Calu3 (cell line): ENCODE measurements at regions not wholly inside any gene's neighbourhood (a gene's known extent, or its start where the extent isn't known, plus 50 kb on each side); places are given as distances from the start of the nearest gene placed in this dataset.

Experiments
- BruUV-seq: library from RNA; stranded (reverse); fragments of 400-500 nt; replicated peaks from 2 replicates; lab custom pipeline; 2021; lab: Mats Ljungman, UMichigan
- CTCF ChIA-PET: fragments of 300-600 bp; sonication (Branson Sonifier 250); formaldehyde crosslinking; loops from one replicate; lab custom pipeline; 2022; ENCODE audit warnings: antibody characterized with exemption; lab: Charles Lee
- DNase-seq: peaks from one replicate; pipeline ENCODE4 v3.0.0; 2022
- H3K27ac Mint-ChIP-seq: one replicate; pipeline ENCODE4 v1.8.0; 2022; ENCODE audit warnings: mixed read lengths; ENCODE audit not compliant: unreplicated experiment
- H3K27me3 Mint-ChIP-seq: one replicate; pipeline ENCODE4 v1.8.0; 2022; ENCODE audit warnings: mixed read lengths; ENCODE audit not compliant: unreplicated experiment
- H3K36me3 Mint-ChIP-seq: one replicate; pipeline ENCODE4 v1.8.0; 2022; ENCODE audit warnings: mild to moderate bottlenecking, moderate library complexity, mixed read lengths; ENCODE audit not compliant: insufficient read depth, unreplicated experiment
- H3K4me1 Mint-ChIP-seq: one replicate; pipeline ENCODE4 v1.8.0; 2022; ENCODE audit warnings: mild to moderate bottlenecking, low read depth, mixed read lengths; ENCODE audit not compliant: unreplicated experiment
- H3K4me3 Mint-ChIP-seq: one replicate; pipeline ENCODE4 v1.8.0; 2022; ENCODE audit warnings: mild to moderate bottlenecking, low read depth, moderate library complexity, mixed read lengths; ENCODE audit not compliant: unreplicated experiment
- H3K9me3 Mint-ChIP-seq: one replicate; pipeline ENCODE4 v1.8.0; 2022; ENCODE audit warnings: low read depth, mixed read lengths; ENCODE audit not compliant: unreplicated experiment
- intact Hi-C: fragments of 100-400 bp; cut with micrococcal nuclease; formaldehyde crosslinking; loops from one replicate; pipeline ENCODE4 v1.10.0; 2022; ENCODE audit not compliant: unreplicated experiment
- TF ChIP-seq, protein P1 (sequence below): fragments of 200-600 bp; IDR thresholded peaks from one replicate; pipeline ENCODE4 v1.8.0; 2022; ENCODE audit warnings: antibody characterized with exemption; ENCODE audit not compliant: unreplicated experiment

DNA sequence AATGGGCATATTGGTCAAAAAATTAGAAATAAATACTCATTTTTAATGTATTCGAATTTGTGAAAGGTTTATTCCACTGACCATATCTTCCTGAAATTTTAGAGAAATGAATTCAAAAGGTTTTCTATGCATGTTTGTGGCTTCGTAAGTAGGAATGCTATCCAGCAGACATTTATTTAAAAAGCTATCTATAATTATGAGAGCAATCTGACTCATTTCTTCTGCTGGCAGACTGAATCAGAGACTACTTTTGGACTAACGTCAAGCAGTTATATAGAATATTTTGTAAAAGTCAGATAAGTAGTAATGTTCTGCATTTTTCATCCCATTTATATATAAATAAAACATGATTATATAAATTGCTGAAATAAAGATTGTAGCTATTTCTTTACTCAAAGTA lies 125.0 kb downstream of the SPCS3 start:
- peaks cover 3% of the 10 kb centered on the region for H3K36me3 Mint-ChIP-seq
- H3K4me1 Mint-ChIP-seq = peaks cover 33% of the 10 kb centered on the region
- no peak overlapping the region for H3K4me3 Mint-ChIP-seq
- TF ChIP-seq, protein P1, sequence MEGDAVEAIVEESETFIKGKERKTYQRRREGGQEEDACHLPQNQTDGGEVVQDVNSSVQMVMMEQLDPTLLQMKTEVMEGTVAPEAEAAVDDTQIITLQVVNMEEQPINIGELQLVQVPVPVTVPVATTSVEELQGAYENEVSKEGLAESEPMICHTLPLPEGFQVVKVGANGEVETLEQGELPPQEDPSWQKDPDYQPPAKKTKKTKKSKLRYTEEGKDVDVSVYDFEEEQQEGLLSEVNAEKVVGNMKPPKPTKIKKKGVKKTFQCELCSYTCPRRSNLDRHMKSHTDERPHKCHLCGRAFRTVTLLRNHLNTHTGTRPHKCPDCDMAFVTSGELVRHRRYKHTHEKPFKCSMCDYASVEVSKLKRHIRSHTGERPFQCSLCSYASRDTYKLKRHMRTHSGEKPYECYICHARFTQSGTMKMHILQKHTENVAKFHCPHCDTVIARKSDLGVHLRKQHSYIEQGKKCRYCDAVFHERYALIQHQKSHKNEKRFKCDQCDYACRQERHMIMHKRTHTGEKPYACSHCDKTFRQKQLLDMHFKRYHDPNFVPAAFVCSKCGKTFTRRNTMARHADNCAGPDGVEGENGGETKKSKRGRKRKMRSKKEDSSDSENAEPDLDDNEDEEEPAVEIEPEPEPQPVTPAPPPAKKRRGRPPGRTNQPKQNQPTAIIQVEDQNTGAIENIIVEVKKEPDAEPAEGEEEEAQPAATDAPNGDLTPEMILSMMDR = no peak
- no peak overlapping the region for H3K27ac Mint-ChIP-seq
- intact Hi-C loops = loop anchor here (5.0 to 10.0 kb wide), 2 partner anchors 48 to 90 kb away; no protein-coding TSS in a partner anchor
- no TSS peak for BruUV-seq
- CTCF ChIA-PET = interaction anchor here (0.6 kb wide), 1 partner anchor 25 kb away, joined by 3 read pairs; no protein-coding TSS in a partner anchor
- H3K9me3 Mint-ChIP-seq = no peaks in the 10 kb centered on the region
- DNase-seq = no peak
- H3K27me3 Mint-ChIP-seq = no peaks in the 10 kb centered on the region

GRCh38 chr4:176448761-176449160 lies 129.0 kb downstream of the SPCS3 start:
- Mint-ChIP-seq H3K36me3 (no peaks in the 10 kb centered on the region), H3K9me3 (no peaks in the 10 kb centered on the region)

DNA sequence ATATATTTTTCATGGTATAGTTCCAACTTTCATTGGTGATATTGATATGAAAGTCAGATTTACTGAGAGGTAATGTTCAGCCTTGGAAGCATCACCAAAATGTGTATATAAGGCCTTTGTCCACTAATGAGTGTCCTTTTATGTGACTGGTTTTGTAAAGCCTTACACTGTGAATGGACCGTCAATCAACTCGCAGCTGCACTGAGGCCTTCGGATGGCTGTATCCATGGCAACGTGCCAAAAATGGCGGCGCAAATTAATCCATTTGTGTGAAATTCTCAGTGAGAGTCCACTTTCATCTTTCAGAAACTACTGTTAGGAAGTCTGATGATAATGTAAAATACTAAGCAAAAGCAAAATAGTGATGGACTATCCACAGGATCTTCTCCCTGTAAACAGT lies 131.7 kb downstream of the SPCS3 start:
- no peaks in the 10 kb centered on the region for H3K36me3 Mint-ChIP-seq
- no TSS peak for BruUV-seq
- intact Hi-C loops = no loop called here

More at GRCh38 chr4:176448761-176449160, 129.0 kb downstream of the SPCS3 start:
- CTCF ChIA-PET = no interaction called here
- H3K27ac Mint-ChIP-seq = no peak overlapping the region
- TF ChIP-seq, protein P1 = no peak
- intact Hi-C loops = loop anchor here (10.0 kb wide), 1 partner anchor 86 kb away; no protein-coding TSS in a partner anchor
- no TSS peak for BruUV-seq
- no peak for DNase-seq
- H3K4me1 Mint-ChIP-seq = peaks cover 4% of the 10 kb centered on the region
- no peak overlapping the region for H3K4me3 Mint-ChIP-seq
- no peaks in the 10 kb centered on the region for H3K27me3 Mint-ChIP-seq

GRCh38 chr4:176453079-176453478 lies 133.3 kb downstream of the SPCS3 start:
- Mint-ChIP-seq H3K27me3 (no peaks in the 10 kb centered on the region), H3K36me3 (no peaks in the 10 kb centered on the region), H3K9me3 (no peaks in the 10 kb centered on the region), H3K4me3 (no peak overlapping the region), H3K4me1 (peaks cover 7% of the 10 kb centered on the region), H3K27ac (no peak overlapping the region)
- TF ChIP-seq, protein P1 = no peak
- DNase-seq = no peak
- CTCF ChIA-PET = no interaction called here
- intact Hi-C loops = no loop called here
- BruUV-seq = no TSS peak

More for the DNA sequence above, 131.7 kb downstream of the SPCS3 start:
- CTCF ChIA-PET = no interaction called here
- no peaks in the 10 kb centered on the region for H3K9me3 Mint-ChIP-seq
- H3K27ac Mint-ChIP-seq = no peak overlapping the region
- TF ChIP-seq, protein P1 = no peak
- H3K27me3 Mint-ChIP-seq = no peaks in the 10 kb centered on the region
- H3K4me3 Mint-ChIP-seq = no peak overlapping the region
- H3K4me1 Mint-ChIP-seq = no peaks in the 10 kb centered on the region
- no peak for DNase-seq
